ENCODE measurements at regions not wholly inside any gene's neighbourhood (a gene's known extent, or its start where the extent isn't known, plus 50 kb on each side); places are given as distances from the start of the nearest gene placed in this dataset.

DNA sequence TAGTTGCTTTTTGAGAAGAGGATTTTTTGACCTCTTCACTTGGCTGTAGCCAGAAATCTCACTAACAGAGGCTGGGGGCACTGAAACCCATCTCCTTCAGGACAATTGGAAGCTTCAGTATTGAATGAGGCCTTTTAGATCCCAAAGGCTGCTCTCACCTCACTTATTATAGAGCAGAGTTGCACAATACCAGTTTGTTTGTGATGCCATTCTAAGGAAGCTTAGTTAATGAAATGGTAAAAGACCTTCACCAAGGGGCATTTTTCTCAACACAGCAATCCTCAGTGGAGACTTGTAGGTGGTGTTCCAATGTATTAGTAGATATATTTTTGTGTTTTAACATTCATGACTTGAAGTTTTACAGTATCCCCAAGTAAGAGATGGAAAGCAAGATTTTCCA, 71.0 kb upstream of the RFX8 start:
- TF ChIP-seq CTCF (IDR thresholded peaks at IDR 0.05; ENCODE audit: insufficient read depth, low read depth, low read length, missing control alignments): no peak
- DNase-seq (ENCODE audit: low read depth): no peak
- no peak overlapping the region for H3K4me3 ChIP-seq (ENCODE audit: low read length)

DNA sequence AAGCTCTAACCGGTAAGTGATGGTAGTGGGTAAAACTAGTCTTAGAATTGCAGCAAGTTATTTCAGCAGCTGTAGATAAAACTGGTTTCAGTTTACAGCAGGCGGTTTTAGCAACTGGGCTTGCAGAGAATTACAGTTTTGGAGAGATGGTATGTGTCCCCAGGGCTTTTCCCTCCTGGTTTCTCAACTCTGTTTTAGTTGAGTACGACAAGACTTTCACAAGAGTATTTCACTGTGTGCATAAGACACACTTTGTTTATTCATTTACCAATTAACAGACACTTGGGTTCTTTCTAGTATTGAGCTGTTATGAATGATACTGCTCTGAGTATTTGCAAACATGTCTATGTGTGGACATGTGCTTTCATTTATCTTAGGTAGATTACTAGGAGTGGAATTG, 65.6 kb upstream of the RFX8 start:
- H3K4me3 ChIP-seq (ENCODE audit: low read length): no peak overlapping the region
- peak; percentile 60 for DNase-seq (ENCODE audit: low read depth)
- TF ChIP-seq CTCF (IDR thresholded peaks at IDR 0.05; ENCODE audit: insufficient read depth, low read depth, low read length, missing control alignments): no peak

GRCh38 chr2:101538076-101538475, 63.2 kb upstream of the RFX8 start:
- no peak for TF ChIP-seq CTCF (IDR thresholded peaks at IDR 0.05; ENCODE audit: insufficient read depth, low read depth, low read length, missing control alignments)
- DNase-seq (ENCODE audit: low read depth): no peak
- no peak overlapping the region for H3K4me3 ChIP-seq (ENCODE audit: low read length)

DNA sequence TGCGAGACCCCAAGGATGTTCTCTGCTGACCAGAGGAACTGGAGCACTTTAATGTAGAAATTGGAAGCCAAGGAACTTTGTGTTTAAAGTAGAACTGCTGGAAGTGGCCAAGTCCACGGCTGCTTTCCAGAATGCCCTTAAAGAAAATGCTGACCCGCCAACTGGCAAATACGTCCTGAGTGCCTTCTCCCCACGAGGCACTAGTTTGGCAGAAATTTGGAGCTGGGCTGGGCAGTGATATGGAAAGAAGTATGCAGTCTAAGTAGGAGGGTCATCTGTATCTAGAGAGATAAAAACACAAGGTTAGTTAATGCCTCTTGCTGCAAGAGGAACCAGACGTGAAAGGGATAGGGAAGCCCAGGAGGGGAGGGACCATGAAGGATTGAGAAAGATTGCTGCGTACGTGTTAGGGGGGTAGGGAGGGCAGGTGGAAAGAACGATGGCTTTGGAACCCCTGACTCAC, 59.3 kb upstream of the RFX8 start:
- H3K4me3 ChIP-seq (ENCODE audit: low read length): no peak overlapping the region
- no peak for DNase-seq (ENCODE audit: low read depth)
- no peak for TF ChIP-seq CTCF (IDR thresholded peaks at IDR 0.05; ENCODE audit: insufficient read depth, low read depth, low read length, missing control alignments)

GRCh38 chr2:101533561-101534148, 58.7 kb upstream of the RFX8 start:
- no peak for TF ChIP-seq CTCF (IDR thresholded peaks at IDR 0.05; ENCODE audit: insufficient read depth, low read depth, low read length, missing control alignments)
- DNase-seq (ENCODE audit: low read depth): no peak
- H3K4me3 ChIP-seq (ENCODE audit: low read length): no peak overlapping the region

- H3K4me3 ChIP-seq (ENCODE audit: low read length): no peak overlapping the region
- TF ChIP-seq CTCF (IDR thresholded peaks at IDR 0.05; ENCODE audit: insufficient read depth, low read depth, low read length, missing control alignments): no peak
- DNase-seq (ENCODE audit: low read depth): no peak
Measured at GRCh38 chr2:101528501-101528900, 53.6 kb upstream of the RFX8 start.

- TF ChIP-seq CTCF (IDR thresholded peaks at IDR 0.05; ENCODE audit: insufficient read depth, low read depth, low read length, missing control alignments): no peak
Measured at GRCh38 chr2:101524806-101525430, 50.0 kb upstream of the RFX8 start.

More at GRCh38 chr2:101524806-101525430, 50.0 kb upstream of the RFX8 start:
- H3K4me3 ChIP-seq (ENCODE audit: low read length): no peak overlapping the region
- DNase-seq (ENCODE audit: low read depth): peak; percentile 30
